Hematopoietic multipotent progenitor cell treated with erythropoietin and hydrocortisone succinate and interleukin-3 and kit ligand, for 4 days (in vitro differentiated cells): ENCODE measurements at regions not wholly inside any gene's neighbourhood (a gene's known extent, or its start where the extent isn't known, plus 50 kb on each side); places are given as distances from the start of the nearest gene placed in this dataset.
"Not testable (repeated sequence)": the region's sequence is repeated elsewhere in the genome, so short reads cannot be mapped to it uniquely, and the experiment has no call there.

Source experiments
- DNase-seq: peaks from one replicate; pipeline ENCODE4 v3.0.0-alpha.2; 2015

GRCh38 chr6:81088145-81088544, 664.3 kb downstream of the TENT5A start:
- no peak for DNase-seq

DNA sequence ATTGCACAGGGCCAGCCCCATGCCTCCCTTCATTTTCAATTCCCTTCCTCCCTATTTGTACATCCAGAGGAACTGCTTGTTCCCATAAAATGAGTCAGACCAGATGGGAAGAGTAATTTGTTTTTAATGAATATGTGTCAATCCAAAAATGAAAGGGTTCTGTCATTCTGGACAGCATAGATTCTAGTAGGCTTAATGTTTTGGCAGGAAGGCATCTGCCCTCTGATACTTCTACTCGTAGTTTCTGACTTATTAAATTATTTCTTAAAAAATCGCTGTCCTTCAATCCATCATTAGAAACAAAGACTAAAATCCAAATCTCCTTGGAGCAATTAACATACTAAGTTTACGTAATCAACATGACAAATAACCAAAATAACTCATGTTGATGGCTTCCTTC, 665.5 kb downstream of the TENT5A start:
- no peak for DNase-seq

- no peak for DNase-seq
These were observed 667.1 kb downstream of the TENT5A start for GRCh38 chr6:81085431-81085790.

- DNase-seq = no peak
These were observed 667.6 kb downstream of the TENT5A start for GRCh38 chr6:81084776-81085430.

GRCh38 chr6:81075974-81076373, 676.5 kb downstream of the TENT5A start:
- peak; percentile 18 for DNase-seq

DNA sequence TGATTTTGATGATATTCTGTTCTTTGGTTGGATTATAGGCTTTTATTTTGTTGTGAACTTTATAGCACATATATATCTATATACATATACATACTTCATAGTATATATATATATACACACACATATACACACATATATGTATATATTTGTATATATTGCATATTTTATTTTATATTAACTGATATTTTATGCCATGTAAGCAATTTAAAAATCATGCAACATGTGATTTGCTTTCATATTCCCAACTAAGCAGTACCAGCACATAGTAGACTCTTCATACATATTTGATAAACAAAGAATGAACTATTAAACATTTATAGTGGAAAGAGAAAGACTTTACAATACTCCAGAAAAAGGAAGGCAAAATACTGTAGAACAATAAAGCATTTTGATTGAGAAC, 679.2 kb downstream of the TENT5A start:
- DNase-seq = no peak

DNA sequence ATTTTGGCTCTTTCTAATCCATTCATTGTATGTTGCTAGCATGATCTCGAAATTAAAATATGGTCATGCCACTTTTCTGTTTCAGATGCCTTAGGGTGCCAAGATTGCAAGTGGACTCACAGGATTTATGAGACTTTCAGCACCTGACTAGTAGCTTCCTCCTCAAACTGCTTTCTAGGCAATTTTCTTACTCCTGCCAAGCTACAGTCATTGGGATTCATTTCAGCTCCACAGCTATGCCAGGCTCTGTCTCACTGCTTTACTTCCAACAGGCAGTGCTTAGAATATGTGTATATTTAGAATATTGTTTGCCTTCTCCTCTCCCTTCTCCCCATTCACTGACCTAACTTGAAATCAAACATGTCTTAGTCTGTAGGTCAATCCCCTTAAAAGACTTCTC, 681.4 kb downstream of the TENT5A start:
- no peak for DNase-seq

GRCh38 chr6:81067057-81067456, 685.4 kb downstream of the TENT5A start:
- no peak for DNase-seq

DNA sequence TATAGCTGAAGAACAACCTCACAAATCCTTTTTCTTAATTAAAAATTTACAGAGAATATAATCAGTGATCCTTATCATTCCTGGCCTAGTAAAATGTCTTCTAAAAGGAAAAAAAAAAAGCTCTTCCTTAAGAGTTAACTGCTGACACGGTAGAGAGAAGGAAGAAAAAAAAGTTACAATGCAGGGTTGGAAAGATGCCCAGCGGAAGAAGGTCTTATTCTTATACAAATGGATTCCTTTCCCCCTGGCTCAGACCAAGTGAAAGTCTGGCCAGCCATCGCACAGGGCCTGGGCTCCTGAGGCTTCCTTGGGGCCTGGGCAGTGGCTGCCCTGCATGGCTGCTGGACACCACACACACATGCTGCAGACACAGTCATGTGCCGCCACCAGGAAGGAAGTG, 688.6 kb downstream of the TENT5A start:
- no peak for DNase-seq

DNA sequence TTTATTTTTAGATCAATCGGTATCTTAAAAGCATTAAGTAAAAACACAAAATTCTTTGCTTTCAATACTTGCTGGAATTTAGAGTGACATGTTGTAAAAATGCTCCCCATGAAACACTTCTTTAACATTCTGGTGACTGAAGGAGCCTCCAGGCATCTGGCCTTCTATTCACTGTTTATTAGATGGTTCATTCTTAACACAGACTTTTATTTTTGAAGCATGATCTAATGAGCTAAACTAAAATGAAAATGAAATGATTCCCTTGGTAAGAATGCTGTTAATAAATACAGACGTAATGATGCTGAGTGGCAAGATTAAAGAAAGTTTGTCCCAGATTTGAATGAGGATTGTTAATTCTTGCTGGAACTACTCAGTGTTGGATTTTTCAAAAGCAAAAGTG, 698.4 kb downstream of the TENT5A start:
- no peak for DNase-seq

DNA sequence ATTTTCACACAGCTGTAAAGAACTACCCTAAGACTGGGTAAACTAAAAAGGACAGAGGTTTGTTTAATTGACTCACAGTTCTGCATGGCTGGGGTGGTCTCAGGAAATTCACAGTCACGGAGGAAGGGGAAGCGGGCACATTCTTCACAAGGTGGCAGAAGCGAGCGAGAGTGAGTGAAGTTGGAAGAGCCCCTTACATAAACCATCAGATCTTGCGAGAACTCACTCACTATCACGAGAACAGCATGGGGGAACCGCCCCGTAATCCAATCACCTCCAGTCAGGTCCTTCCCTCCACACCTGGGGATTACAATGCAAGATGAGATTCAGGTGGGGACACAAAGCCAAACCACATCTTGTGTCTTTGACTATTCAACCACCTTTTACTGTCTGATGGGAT, 700.5 kb downstream of the TENT5A start:
- DNase-seq = no peak

DNA sequence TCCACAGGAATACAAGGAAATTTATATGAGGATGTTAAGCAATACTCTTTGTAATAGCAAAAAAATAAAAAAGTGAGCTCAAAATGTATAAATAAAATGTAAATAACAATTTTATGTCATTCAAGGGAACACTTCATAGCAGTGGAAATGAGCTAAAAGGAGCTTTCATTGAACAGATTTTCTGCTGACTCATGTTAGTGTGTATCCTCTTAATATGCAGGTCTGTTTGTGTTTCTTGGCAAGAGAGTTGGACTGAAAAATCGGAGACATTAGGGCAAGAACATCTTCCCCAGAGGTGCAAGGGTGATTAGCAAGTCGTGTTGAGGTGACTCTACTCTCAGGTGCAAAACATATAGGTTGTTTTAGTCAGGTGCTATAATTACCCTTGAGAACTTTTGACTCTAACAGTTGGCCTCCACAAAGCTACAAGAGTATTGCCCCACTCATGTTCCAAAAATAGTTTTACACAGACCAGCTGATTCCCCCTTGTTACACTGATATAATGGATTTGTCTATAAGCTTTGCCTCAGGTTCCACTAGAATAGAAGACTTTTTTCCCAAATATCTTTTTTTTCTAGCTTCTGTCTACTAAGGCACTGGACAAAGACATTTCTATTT, 702.9 kb downstream of the TENT5A start:
- no peak for DNase-seq

DNA sequence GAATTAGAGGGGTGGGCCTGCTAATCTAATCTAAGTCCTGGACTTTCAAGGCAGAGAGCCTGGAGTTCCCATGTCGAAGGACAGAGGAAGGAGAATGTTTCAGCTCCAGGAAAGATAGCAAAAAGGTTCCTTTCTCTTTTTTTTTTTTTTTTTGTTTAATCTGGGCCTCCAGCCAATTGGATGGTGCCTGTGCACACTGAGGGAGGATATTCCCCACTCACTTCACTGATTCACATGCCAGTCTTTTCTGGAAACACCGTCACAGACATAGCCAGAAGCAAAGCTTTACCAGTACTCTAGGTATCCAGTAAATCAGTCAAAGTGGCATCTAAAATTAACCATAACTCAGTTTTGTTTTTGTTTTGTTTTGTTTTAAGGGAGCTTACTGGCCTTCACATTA, 721.1 kb downstream of the TENT5A start:
- no peak for DNase-seq

GRCh38 chr6:81026041-81026553, 726.4 kb downstream of the TENT5A start:
- DNase-seq = no peak

DNA sequence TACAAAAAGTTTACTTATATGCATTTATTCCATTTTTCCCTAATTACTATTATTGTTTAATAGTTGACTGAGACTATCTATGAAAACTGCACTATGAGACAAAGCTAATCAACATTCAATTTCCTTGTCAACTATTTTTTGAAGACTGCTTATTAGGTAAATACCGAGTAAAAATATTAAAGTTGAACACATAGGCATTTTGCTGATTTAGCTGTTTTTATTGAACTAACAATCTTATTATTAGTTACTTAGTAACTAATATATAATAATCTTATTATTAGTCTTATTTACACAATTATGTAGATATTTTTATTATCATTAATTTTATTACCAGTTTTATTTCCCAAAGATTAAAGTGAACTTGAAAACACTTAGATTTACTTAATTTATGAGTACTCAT, 728.8 kb downstream of the TENT5A start:
- DNase-seq = no peak

DNA sequence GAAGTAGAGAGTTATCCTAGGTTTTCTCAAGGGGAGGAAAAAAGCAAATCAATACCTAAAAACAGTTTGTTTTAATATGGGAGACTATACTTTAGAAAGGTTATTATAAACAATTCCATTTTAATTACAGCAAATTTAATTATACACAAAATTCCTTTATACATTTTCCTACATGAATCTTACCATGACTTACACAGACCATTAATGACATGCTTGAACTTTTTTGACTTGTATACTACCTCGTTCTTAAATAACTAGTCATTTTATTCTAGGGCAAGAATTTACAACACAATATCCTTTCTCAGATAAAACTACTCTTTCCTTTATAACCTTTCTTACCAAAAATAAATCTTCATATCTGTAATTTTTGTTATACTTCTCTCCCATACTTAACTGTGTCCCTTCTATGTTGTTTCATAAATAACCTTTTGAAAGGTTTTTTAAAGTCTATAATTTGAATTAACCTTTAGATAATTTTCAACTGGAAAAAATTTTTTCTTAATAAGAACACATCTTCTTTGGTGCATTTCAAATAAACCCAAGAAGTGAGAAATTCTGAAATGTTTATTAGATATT, 729.4 kb downstream of the TENT5A start:
- peak; percentile 7 for DNase-seq

DNA sequence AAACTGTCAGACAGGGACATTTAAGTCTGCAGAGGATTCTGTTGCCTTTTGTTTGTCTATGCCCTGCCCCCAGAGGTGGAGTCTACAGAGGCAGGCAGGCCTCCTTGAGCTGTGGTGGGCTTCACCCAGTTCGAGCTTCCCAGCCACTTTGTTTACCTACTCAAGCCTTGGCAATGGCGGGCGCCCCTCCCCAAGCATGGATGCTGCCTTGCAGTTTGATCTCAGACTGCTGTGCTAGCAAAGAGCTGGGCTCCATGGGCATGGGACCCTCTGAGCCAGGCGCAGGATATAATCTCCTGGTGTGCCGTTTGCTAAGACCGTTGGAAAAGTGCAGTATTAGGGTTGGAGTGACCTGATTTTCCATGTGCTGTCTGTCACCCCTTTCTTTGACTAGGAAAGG, 734.9 kb downstream of the TENT5A start:
- DNase-seq = not testable (repeated sequence)

- DNase-seq = no peak
These were observed 748.6 kb downstream of the TENT5A start for GRCh38 chr6:81003894-81004293.

GRCh38 chr6:81003156-81003555, 749.3 kb downstream of the TENT5A start:
- no peak for DNase-seq

GRCh38 chr6:81002126-81002525, 750.4 kb downstream of the TENT5A start:
- DNase-seq = no peak

- DNase-seq = no peak
These were observed 761.2 kb downstream of the TENT5A start for GRCh38 chr6:80991316-80991715.

DNA sequence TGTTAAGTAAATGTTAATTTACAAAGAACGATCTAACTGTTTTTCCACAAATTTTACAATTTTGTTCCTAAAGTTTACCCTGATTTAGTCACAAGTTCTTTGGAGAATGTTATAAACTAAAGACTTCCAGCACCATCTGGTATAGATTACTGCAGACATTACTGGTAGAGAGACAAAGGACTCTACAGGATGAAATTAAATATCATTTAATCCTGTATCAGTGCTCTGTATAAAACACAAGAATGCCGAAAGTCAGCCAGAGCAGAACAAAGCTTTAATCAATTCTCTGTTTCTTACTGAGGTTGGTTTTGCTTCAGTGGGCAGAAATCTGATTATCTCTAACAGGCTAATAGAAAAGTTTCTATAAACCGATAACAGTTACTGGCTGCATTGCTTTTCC, 763.6 kb downstream of the TENT5A start:
- no peak for DNase-seq

GRCh38 chr6:80988286-80988685, 764.2 kb downstream of the TENT5A start:
- no peak for DNase-seq

GRCh38 chr6:80981226-80981625, 771.3 kb downstream of the TENT5A start:
- DNase-seq = not testable (repeated sequence)

GRCh38 chr6:80976336-80976735, 776.1 kb downstream of the TENT5A start:
- DNase-seq = no peak
